ENCODE measurements at regions not wholly inside any gene's neighbourhood (a gene's known extent, or its start where the extent isn't known, plus 50 kb on each side); places are given as distances from the start of the nearest gene placed in this dataset.

DNA sequence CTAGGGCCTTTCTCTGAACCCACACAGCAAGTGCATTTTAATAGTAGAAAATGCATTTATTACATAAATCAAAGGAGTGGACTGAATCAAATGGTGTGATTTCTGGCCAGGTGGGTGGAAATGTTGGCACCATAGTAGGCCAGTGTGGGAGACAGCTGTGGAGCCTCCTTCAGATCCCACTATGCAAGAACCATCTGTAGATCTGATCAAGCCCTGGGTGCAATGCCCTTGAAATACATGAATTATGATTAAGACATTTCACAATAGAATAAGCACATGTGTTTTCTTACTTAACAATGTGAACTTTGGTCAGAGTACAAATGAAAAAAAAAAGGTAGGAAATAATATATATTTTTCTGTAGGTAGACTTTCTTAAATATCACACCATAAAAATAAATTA lies 204.3 kb downstream of the PCDH7 start:
- H3K4me1 Mint-ChIP-seq (ENCODE audit: unreplicated experiment) = peaks cover 1% of the 10 kb centered on the region
- H3K4me3 Mint-ChIP-seq (ENCODE audit: unreplicated experiment) = no peak overlapping the region
- TF ChIP-seq, protein P1, sequence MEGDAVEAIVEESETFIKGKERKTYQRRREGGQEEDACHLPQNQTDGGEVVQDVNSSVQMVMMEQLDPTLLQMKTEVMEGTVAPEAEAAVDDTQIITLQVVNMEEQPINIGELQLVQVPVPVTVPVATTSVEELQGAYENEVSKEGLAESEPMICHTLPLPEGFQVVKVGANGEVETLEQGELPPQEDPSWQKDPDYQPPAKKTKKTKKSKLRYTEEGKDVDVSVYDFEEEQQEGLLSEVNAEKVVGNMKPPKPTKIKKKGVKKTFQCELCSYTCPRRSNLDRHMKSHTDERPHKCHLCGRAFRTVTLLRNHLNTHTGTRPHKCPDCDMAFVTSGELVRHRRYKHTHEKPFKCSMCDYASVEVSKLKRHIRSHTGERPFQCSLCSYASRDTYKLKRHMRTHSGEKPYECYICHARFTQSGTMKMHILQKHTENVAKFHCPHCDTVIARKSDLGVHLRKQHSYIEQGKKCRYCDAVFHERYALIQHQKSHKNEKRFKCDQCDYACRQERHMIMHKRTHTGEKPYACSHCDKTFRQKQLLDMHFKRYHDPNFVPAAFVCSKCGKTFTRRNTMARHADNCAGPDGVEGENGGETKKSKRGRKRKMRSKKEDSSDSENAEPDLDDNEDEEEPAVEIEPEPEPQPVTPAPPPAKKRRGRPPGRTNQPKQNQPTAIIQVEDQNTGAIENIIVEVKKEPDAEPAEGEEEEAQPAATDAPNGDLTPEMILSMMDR (IDR thresholded peaks at IDR 0.05) = no peak
- no peak overlapping the region for H3K27ac Mint-ChIP-seq (ENCODE audit: unreplicated experiment)
- DNase-seq (ENCODE audit: extremely low spot score, unreplicated experiment) = no peak
- no peaks in the 10 kb centered on the region for H3K27me3 Mint-ChIP-seq (ENCODE audit: unreplicated experiment)
- H3K9me3 Mint-ChIP-seq (ENCODE audit: unreplicated experiment) = no peaks in the 10 kb centered on the region
- peaks cover 29% of the 10 kb centered on the region for H3K36me3 Mint-ChIP-seq (ENCODE audit: unreplicated experiment)

GRCh38 chr4:30929649-30930048 lies 209.5 kb downstream of the PCDH7 start:
- Mint-ChIP-seq H3K27me3 (ENCODE audit: unreplicated experiment) (no peaks in the 10 kb centered on the region), H3K9me3 (ENCODE audit: unreplicated experiment) (no peaks in the 10 kb centered on the region), H3K27ac (ENCODE audit: unreplicated experiment) (no peak overlapping the region), H3K4me3 (ENCODE audit: unreplicated experiment) (no peak overlapping the region), H3K36me3 (ENCODE audit: unreplicated experiment) (peaks cover 10% of the 10 kb centered on the region), H3K4me1 (ENCODE audit: unreplicated experiment) (no peaks in the 10 kb centered on the region)
- DNase-seq (ENCODE audit: extremely low spot score, unreplicated experiment) = no peak
- TF ChIP-seq, protein P1 (IDR thresholded peaks at IDR 0.05) = no peak

DNA sequence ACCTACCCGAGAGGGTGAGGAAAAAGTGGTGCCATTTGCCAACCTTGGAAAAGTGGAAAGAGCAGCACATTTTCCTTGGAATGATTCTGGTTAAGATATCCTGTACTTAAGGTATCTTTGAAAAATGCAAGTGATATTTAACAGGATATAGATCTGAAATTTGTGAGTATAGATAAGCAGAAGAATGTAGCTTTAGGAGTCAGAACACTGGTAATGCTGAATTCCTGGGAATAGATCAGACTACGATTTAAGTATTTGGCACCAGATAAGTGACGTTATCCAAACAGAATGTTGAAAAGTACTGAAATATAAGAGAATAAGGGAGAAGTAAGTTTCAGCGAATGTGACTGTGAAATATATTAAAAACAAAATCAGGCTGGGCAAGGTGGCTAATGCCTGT lies 210.1 kb downstream of the PCDH7 start:
- no peak for DNase-seq (ENCODE audit: extremely low spot score, unreplicated experiment)
- Mint-ChIP-seq H3K9me3 (ENCODE audit: unreplicated experiment) (no peaks in the 10 kb centered on the region), H3K4me3 (ENCODE audit: unreplicated experiment) (no peak overlapping the region), H3K4me1 (ENCODE audit: unreplicated experiment) (no peaks in the 10 kb centered on the region), H3K27me3 (ENCODE audit: unreplicated experiment) (no peaks in the 10 kb centered on the region), H3K27ac (ENCODE audit: unreplicated experiment) (no peak overlapping the region), H3K36me3 (ENCODE audit: unreplicated experiment) (peaks cover 10% of the 10 kb centered on the region)
- TF ChIP-seq, protein P1 (IDR thresholded peaks at IDR 0.05) = no peak

- Mint-ChIP-seq H3K36me3 (ENCODE audit: unreplicated experiment) (peaks cover 4% of the 10 kb centered on the region), H3K27me3 (ENCODE audit: unreplicated experiment) (no peaks in the 10 kb centered on the region), H3K27ac (ENCODE audit: unreplicated experiment) (no peak overlapping the region), H3K4me3 (ENCODE audit: unreplicated experiment) (no peak overlapping the region), H3K9me3 (ENCODE audit: unreplicated experiment) (no peaks in the 10 kb centered on the region), H3K4me1 (ENCODE audit: unreplicated experiment) (peaks cover 1% of the 10 kb centered on the region)
- TF ChIP-seq, protein P1 (IDR thresholded peaks at IDR 0.05) = no peak
- no peak for DNase-seq (ENCODE audit: extremely low spot score, unreplicated experiment)
These were observed 212.4 kb downstream of the PCDH7 start for GRCh38 chr4:30932581-30932980.

DNA sequence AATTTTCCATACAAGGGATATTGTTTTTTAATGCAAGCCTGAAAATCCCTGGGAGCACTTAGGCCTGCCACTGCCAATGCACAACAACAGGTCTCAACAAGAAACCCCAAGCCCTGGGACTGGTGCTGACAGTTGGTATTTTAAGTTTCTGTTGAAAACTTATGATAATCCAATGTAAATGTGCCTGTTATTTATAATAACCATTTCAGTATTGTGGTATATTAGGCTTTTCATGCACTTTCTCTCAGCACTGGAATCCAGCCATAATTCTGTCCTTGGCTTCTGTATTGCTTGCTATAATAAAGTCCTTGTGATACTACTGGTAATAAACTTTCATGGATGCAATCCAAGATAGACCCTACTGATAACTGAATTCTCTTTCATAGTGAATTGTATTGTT lies 218.9 kb downstream of the PCDH7 start:
- Mint-ChIP-seq H3K4me3 (ENCODE audit: unreplicated experiment) (no peak overlapping the region), H3K27ac (ENCODE audit: unreplicated experiment) (no peak overlapping the region), H3K4me1 (ENCODE audit: unreplicated experiment) (peaks cover 15% of the 10 kb centered on the region), H3K27me3 (ENCODE audit: unreplicated experiment) (no peaks in the 10 kb centered on the region), H3K36me3 (ENCODE audit: unreplicated experiment) (peaks cover 3% of the 10 kb centered on the region), H3K9me3 (ENCODE audit: unreplicated experiment) (no peaks in the 10 kb centered on the region)
- TF ChIP-seq, protein P1 (IDR thresholded peaks at IDR 0.05) = no peak
- no peak for DNase-seq (ENCODE audit: extremely low spot score, unreplicated experiment)
